NCI-H1694 treated with DMSO at 0.1 percent for 48 hours (cell line): ENCODE measurements at regions not wholly inside any gene's neighbourhood (a gene's known extent, or its start where the extent isn't known, plus 50 kb on each side); places are given as distances from the start of the nearest gene placed in this dataset.

ENCODE experiments used
- DNase-seq: peaks from one replicate; lab custom pipeline; 2025; lab: John Stamatoyannopoulos, UW

DNA sequence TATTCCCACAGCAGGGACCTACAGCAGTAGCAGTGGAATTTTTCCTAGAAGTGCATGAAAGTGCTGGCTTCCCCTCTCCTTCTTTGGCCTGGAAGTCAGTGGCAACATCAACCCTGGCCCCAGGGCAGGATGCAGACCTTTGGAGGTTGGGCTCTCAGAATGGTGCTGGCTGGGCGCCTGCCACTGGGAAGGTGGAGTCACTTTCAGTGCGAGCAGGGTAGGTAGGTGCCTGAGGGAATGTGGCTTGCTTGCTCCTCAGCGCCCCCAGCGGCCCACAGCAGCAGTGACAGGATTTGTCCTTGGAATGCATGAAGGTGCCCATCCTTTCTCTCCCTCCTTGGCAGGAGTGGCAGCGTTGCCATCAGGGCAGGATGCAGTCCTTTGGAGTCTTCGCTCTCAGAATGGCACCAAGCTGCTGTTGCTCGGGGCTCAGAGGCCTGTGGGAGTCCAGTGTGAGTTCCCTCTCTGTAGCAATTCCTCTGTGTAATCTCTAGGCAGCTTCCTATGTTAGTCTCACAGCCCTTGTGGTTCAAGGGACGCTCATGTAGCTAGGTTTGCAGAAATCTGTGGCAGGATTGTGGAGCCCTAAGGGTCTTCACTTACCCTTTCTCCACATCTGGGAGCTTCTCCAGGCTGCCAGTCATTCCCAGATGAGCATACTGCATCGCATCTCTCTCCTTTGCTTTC, 354.4 kb upstream of the DACH1 start:
- DNase-seq, result peak; percentile 10

DNA sequence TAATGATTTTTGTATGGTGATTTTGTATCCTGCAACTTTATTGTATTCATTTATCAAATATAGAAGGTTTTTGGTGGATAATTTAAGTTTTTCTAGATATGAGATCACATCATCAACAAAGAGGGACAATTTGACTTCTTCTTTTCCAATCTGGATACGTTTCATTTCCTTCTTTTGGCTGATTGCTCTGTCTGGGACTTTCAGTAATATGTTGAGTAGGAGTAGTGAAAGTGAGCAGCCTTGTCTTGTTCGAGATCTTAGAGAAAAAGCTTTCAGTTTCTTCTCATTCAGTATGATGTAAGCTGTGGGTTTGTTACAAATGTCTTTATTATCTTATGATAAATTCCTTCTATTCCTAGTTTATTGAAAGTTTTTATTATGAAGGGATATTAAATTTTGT, 352.0 kb upstream of the DACH1 start:
- no peak for DNase-seq

DNA sequence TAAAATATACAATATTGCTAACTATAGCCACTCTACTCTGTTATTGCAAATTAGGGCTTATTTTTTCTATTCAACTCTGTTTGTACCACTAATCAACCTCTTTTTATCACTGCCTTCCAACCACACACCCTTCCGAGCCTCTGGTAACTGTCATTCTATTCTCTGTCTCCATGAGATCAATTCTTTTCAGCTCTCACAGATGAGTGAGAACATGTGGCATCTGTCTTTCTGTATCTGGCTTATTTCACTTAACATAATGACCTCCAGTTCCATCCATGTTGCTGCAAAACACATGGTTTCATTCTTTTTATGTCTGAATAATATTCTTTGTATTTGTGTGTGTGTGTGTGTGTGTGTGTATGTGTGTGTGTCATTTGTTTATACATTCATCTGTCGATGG, 350.1 kb upstream of the DACH1 start:
- no peak for DNase-seq

DNA sequence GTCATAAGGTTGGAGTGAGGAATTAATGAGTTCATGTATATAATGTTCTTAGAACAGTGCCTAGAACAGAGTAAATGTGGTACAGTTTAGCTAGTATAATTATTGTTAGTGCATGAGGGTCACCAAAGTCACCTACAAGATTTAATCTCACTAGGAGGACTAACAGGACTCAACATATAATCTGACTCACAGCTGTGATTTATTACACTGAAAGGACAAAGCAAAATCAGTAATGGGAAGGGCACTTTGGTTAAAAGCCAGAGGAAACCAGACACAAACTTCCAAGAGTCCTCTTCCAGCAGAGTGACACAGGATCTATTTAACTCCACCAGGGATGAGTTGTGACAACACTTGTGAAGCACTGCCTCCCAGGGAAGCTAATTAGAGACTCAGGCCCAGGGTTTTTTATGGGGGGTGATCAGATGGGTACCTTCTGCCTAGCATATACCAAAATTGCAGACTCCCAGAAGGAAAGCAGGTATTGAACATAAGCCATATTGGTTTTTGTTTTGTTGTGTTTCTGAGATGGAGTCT, 341.2 kb upstream of the DACH1 start:
- DNase-seq, result no peak

DNA sequence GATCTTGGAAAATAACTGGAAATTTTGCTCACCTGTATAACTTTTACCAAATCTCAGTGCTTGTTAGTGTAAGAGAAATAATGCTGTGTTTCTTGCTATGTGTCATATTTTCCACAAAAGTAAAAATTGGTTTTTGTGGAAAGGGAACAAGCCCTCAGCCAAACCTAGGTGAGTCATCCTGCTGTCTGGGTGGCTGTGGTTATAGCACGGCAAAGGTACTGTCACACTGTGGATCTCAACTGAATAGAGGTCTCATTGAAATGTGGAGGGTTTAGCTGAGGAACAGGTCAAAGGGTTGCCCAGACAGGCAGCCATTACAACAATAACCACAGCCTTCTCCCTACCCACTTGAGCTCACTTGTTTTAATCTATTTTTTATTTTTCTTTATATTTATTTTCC, 338.8 kb upstream of the DACH1 start:
- no peak for DNase-seq

DNA sequence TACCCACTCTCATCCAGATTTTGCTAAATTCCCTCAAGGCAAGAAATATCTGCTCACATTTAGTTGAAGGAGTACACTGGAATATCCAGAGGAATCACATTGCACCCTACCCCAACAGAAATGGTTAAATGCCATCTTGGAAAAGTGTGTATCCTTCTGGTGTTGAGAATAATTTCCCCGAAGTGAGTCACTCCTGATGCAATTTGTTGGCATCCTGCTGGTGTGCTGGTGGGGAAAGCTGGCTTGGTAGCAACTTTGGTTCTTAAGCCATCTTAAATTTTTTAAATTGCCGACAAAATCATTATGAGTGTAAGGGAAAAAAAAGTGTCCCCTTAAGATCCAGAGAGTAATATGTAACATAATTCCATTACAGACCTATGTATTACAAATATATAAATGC, 337.3 kb upstream of the DACH1 start:
- no peak for DNase-seq

DNA sequence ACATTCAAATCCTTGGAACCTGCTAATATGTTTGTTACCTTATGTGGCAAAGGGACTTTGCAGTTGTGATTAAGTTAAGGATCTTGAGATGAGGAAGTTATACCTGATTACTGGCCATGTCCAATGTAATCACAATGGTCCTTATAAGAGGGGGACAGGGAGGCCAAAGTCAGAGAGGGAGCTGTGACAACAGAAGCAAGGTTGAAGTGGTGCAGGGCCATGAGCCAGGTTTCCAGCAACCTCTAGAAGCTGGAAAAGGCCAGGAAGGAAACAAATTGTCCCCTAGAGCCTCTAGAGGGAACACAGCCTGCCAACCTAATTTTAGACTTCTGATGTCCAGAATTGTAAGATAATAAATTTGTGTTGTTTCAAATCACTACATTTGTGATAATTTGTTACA, 334.7 kb upstream of the DACH1 start:
- DNase-seq, result no peak

DNA sequence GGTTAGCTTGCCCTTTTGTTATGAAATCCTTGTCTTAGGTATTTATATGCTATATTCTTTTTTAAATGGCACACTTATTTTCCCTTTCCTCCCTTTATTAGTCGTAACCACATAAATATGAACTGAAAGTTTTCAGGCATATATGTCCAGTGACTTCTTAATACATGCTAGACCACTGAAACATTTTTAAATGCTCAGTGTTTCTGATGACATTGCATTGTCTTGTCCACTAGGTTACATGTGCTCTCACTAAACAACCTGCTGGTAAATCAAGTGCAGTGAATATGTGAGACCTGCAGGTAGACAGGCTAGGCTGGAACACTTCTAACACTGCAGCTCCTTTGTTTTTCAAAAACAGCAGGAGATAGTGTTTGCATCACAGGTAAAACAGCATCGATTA, 332.6 kb upstream of the DACH1 start:
- no peak for DNase-seq

DNA sequence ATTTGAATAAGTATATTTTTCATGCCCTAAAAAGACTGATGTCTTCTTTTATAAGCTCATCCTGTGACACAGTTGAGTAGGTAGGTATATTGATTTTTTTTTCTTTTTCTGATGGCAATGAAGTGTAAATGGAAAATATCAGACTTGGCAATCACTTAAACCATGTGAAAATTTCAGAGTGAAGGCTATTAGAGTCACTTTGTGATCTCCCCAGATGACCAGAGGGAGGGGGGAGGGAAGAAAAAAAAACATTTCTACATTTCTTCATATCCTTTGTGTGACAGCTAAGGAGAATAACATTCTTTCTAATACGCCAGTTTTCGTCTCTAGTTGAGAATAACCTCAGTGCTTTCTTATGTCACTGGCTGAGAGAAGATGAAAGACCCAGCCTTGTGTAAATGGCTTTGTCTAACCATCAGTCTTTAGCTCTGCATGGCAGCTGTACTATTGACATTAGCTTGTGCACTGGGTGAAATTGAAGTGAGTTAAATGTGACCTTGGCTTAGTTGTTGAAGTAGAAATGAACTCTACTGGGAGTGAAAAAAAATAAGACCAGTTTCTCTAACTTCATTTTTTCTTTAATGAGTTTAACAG, 332.1 kb upstream of the DACH1 start:
- DNase-seq, result no peak

DNA sequence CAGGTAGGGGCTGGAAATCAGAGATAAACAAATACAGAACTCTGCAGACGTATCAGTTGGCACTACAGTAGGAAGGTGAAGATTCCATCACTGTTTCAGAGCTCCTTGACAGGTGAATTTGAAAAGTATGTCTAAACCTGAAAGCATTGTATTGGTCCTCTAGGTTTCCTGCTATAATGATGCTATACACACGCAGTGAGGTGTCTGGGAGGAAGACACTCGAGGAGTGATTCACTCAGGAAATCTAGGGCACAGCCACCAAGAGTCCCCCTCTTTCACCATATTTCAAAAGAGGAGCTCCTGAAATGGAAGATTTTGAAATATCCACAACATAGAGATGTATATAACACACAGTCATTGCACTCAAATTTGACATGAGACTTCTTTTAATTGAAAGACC, 331.0 kb upstream of the DACH1 start:
- no peak for DNase-seq

DNA sequence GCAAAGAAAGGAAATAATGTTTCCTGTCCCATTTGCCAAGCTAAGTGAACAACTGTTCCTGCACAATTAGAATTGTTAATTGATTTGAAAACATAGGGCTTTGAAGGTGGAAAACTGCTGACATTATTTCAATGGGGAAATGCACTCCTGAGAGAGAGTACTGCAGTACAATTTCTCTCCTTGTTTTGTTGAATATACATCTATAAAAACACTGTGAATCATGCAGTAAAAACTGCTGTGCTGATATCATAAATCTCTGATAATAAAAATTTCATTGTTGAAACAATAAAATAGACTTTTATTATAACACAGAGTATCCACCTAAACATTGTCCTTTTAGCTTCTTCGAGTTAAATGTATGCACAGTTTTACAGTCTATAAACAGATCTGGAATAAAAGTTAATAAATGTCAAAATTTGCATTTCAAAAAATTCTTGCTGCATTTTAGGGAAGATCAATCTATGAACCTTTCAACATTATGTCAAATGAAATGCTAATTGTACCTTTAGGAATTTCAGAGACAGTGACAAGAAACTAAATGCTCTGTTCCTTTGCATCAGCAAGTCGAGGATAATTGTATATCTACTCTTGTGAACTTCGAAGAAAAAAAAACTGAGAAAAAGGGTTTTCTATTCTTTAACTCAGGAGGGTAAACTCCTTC, 328.2 kb upstream of the DACH1 start:
- DNase-seq, result no peak

DNA sequence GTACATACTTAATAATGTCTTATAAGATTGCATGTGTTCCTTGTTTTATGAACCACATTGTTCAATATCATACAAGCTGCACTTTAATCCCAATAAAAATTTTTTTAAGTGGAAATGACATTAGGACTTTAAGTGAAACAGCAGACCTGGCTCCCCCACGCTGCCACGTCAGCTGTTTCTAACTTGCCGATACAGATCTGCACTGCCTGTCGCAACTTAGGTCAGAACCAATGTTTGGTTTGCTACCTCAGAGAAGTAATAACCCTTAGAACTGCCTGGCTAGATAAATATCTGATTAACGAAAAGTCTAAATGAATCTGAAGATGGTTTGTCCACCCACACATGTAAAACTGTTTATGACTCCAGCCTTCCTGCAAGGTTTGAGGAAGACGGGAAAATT, 327.5 kb upstream of the DACH1 start:
- no peak for DNase-seq

DNA sequence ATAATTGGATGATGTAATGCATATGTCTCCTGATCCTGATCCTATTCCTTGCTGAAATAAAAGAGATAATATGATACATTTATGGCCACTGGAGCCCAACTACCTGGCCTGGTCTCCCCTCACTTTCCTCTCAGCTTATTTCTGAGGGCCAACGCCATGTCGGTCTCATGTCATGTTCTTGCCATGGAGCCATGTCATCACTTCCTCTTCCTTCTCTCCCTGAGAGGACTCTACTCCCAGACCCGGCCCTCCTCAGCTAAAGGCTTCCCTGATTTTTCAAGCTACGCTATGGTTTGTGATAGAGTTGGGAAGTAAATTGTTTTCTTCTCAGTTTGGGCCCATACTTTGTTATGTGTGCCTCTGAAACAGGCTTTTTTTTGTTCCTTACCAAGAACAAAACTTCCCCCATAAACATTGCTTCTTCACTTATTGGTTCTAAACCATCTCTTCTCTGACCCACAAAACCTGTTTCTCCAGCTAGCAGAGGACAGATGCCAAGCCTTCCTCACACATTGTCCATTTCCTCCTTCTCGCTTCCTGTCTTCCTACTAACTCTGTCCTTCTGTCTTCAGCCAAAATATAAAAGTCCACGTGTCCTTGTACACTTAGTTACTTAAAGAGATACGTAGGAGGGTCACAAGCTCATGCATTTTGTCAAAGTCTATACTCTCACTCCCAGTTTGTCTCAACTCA, 319.9 kb upstream of the DACH1 start:
- no peak for DNase-seq

DNA sequence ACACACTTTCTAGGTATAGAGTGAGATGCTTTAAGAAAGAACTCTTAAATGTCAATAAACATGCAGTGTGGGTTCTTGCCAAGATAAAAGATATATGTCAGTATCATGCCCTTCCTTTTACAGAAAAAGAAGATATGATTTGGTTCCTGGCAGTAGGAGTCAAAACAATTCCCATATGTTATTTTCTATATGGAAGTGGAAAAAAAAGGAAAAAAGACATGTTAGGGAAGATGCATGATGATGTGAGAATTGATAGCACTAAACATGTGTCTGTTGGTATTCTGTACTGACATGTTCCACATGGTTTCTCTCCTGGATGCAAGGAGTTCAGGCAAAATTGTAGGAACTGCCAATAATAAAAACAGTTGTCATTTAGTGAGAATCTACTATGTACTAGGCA, 318.8 kb upstream of the DACH1 start:
- DNase-seq, result no peak

DNA sequence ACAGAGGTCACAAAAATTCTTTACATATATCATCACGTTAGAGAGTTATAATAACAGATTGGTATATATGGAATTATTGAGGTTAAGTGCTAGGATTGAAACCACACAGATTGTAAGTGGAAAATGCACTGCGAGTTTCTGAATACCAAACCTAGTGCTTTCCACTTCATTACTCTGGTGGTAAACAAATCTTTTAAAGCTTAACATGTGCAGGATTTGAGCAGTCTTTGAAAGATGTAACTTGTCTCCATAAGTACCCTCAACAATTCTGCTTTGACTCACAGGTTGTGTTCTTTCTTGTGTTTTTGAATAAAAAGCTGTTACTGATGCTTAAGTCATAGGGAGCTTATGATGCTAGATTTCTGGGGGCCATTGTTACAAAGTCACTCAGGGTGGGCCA, 314.7 kb upstream of the DACH1 start:
- DNase-seq, result no peak

DNA sequence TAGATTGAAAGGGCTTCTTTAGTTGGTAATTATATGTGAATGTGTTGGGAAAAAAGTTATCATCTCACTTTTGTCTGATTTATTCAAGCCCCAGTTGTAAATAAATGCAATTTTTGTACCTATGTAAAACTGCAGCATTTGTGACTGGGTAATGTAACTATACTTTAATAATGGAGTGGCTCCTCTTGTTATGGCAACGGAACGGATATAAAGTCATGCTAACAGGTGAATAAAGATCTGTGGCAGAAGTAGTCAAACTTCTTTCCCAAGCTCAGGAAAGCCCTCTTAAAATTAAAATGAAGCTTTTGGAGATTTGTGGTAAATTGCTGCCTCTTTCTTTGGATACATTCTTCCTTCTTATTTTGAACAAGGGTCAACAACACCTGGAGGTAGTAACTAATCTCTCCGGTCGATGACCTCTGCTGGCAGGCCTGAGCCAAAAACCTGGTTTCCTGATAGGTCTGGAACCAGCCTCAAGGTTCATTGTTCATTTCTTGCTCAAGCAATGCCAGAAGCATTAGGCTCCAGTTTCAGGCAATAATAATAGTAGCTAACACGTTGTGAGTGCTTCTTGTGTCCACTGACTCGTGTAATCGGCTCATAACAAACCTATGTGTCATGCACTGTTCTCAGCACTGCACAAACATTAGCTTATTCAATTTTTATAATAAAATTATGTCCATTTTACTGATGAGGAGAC, 313.4 kb upstream of the DACH1 start:
- no peak for DNase-seq

DNA sequence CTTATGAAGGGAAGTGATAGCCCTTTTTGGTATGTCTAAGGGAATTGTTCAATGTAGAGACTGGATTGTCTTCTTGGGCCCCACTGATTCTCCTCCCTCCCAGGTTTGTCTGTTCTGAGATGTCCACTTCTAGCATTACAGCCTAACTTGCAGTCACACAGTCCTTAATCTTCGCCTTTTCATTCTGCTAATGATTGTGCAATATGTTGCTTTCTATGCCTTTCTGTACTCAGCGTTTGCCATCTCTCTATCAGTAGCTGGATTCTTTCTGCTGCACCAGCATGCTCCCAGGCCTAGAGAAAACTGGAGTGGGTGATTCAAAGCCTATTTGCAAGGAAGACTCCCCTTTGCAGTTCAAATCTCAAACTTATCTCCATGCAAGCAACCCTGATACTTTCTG, 307.5 kb upstream of the DACH1 start:
- no peak for DNase-seq

DNA sequence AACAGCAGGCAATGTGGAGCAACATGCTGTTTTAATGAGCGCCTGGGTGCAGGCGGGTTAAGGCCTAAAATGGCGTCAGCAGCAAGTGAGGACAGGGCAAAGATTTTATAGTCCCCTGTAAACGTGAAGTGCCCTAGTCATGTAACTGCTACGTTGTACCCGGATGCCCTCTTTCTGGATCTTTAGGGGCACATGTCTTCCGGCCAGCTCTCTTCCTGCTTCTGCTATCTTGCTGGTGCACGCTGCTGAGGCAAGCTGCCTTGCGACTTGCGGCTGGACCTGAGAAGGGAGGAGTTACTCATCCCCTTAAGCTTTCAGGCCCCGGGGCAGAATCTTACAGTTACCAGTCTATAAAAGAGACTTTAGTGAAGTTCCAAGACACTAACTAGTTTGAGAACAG, 303.6 kb upstream of the DACH1 start:
- no peak for DNase-seq

DNA sequence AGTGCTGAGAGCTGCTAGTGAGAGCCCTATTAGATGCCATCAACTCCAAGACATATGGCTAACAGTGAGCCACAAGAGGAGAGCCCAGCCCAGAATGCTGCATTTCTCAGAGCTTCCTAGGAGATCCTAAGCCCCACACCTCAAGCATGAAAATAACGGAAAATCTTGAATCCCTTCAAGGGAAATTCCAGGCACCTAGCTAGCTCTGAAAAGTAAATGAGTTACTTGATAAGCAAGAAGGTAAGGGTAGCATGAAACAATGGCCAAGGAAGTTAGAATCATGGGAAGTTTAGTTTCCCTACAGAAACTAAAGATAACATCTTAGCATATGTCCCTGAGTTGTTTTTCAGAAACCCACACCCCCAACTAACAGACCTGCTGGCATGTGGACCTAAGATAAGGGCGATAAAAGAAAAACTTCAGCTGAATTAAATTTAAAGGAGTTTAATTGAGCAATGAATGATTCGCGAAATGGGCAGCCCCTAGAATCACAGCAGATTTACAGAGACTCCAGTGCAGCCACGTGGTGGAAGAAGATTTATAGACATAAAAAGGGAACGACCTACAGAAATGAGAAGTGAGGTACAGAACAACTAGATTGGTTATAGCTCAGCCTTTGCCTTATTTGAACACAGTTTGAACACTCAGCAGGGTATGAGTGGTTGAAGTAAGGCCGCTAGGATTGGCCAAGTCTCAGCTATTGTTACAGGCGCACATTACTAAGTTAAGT, 301.3 kb upstream of the DACH1 start:
- no peak for DNase-seq

DNA sequence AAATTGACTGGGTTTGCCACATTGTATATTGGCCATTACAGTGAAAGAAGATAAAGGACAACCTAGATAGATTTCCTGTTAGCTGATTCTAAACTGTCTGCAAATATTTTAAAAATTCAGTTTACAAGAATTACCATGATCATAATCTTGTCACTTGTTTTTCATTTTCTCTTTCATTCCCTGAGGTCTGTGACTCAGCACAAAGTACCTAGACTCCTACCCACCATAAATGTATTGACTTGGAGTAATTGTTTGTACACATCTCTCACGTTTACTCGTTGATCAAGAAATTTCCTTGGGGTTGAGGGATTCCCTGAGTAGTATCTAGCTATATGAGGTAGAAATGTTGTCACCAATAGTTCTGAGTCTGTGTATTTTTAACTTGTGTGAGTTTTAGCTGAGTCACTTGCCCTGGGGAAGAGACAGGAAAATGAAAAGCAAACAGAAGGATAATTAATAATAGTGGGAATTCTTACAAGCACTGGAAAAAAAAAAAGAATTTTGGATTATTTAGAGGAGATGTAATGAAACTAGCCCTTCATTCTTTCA, 299.2 kb upstream of the DACH1 start:
- DNase-seq, result no peak

DNA sequence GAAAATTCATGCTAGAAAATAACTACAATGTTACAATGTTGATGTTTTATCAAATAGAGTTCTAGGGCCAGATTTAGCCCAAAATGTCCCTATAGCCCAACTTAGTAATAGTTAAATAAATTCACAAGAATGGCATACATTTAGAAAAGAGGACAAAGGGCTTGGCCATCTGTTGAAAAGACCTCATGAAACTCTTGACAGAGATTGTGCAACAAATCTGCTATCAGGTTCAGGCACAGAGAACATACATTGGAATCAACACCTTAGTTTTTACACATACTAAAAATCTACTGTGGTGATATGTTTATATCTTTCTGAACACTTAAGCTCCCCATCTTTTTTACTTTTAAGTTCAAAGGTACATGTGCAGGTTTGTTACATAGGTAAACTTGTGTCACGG, 298.3 kb upstream of the DACH1 start:
- no peak for DNase-seq
